BLaER1 (cell line): ENCODE measurements at regions not wholly inside any gene's neighbourhood (a gene's known extent, or its start where the extent isn't known, plus 50 kb on each side); places are given as distances from the start of the nearest gene placed in this dataset.

ENCODE experiments used
- H3K27ac ChIP-seq: shearing (Covaris generic); formaldehyde crosslinking; 2 replicates; pipeline ENCODE4 v1.8.1; 2022
- H3K27me3 ChIP-seq: shearing (Covaris generic); formaldehyde crosslinking; 2 replicates; pipeline ENCODE4 v1.8.1; 2022
- H3K36me3 ChIP-seq: shearing (Covaris generic); formaldehyde crosslinking; 2 replicates; pipeline ENCODE4 v1.8.1; 2022
- H3K4me1 ChIP-seq: shearing (Covaris generic); formaldehyde crosslinking; 2 replicates; pipeline ENCODE4 v1.8.1; 2022
- H3K4me2 ChIP-seq: shearing (Covaris generic); formaldehyde crosslinking; 2 replicates; pipeline ENCODE4 v1.8.1; 2022
- H3K4me3 ChIP-seq: shearing (Covaris generic); formaldehyde crosslinking; 2 replicates; pipeline ENCODE4 v1.8.1; 2022
- H3K9ac ChIP-seq: shearing (Covaris generic); formaldehyde crosslinking; 2 replicates; pipeline ENCODE4 v1.8.1; 2022
- H3K9me3 ChIP-seq: shearing (Covaris generic); formaldehyde crosslinking; 2 replicates; pipeline ENCODE4 v1.8.1; 2022
- H4K20me1 ChIP-seq: shearing (Covaris generic); formaldehyde crosslinking; 2 replicates; pipeline ENCODE4 v1.8.1; 2022
- Cebpa-rat ChIP-seq: shearing (Covaris generic); IDR thresholded peaks from 2 replicates; pipeline ENCODE4 v1.8.1; 2022

GRCh38 chr6:40901322-40902055 lies 137.5 kb downstream of the UNC5CL start:
- no peaks in the 10 kb centered on the region for H3K36me3 ChIP-seq
- H3K4me2 ChIP-seq: no peak overlapping the region
- H3K9ac ChIP-seq: no peak overlapping the region
- no peak overlapping the region for H3K27ac ChIP-seq
- H4K20me1 ChIP-seq: no peaks in the 10 kb centered on the region
- H3K27me3 ChIP-seq: no peaks in the 10 kb centered on the region
- H3K9me3 ChIP-seq: no peaks in the 10 kb centered on the region
- H3K4me1 ChIP-seq: no peaks in the 10 kb centered on the region
- H3K4me3 ChIP-seq: no peak overlapping the region
- TF ChIP-seq Cebpa-rat: no peak

- H3K4me1 ChIP-seq: no peaks in the 10 kb centered on the region
- no peaks in the 10 kb centered on the region for H3K27me3 ChIP-seq
- H3K36me3 ChIP-seq: no peaks in the 10 kb centered on the region
- no peaks in the 10 kb centered on the region for H3K9me3 ChIP-seq
- H3K4me2 ChIP-seq: no peak overlapping the region
- H4K20me1 ChIP-seq: no peaks in the 10 kb centered on the region
- H3K9ac ChIP-seq: no peak overlapping the region
- H3K27ac ChIP-seq: no peak overlapping the region
- TF ChIP-seq Cebpa-rat: no peak
- H3K4me3 ChIP-seq: no peak overlapping the region
Measured at GRCh38 chr6:40900791-40901190, 138.2 kb downstream of the UNC5CL start.

GRCh38 chr6:40899684-40900155 lies 139.3 kb downstream of the UNC5CL start:
- H3K4me2 ChIP-seq: no peak overlapping the region
- no peaks in the 10 kb centered on the region for H3K9me3 ChIP-seq
- no peak for TF ChIP-seq Cebpa-rat
- no peaks in the 10 kb centered on the region for H4K20me1 ChIP-seq
- no peaks in the 10 kb centered on the region for H3K36me3 ChIP-seq
- H3K9ac ChIP-seq: no peak overlapping the region
- no peak overlapping the region for H3K4me3 ChIP-seq
- no peaks in the 10 kb centered on the region for H3K4me1 ChIP-seq
- no peaks in the 10 kb centered on the region for H3K27me3 ChIP-seq
- H3K27ac ChIP-seq: no peak overlapping the region

GRCh38 chr6:40898073-40898472 lies 140.9 kb downstream of the UNC5CL start:
- Histone ChIP-seq H3K27me3 (no peaks in the 10 kb centered on the region), H3K9ac (no peak overlapping the region), H3K9me3 (no peaks in the 10 kb centered on the region), H3K27ac (no peak overlapping the region), H3K4me3 (no peak overlapping the region), H3K4me2 (no peak overlapping the region), H3K4me1 (no peaks in the 10 kb centered on the region), H3K36me3 (no peaks in the 10 kb centered on the region), H4K20me1 (no peaks in the 10 kb centered on the region)
- TF ChIP-seq Cebpa-rat: no peak

GRCh38 chr6:40897390-40898003 lies 141.5 kb downstream of the UNC5CL start:
- Histone ChIP-seq H3K4me2 (no peak overlapping the region), H3K27me3 (no peaks in the 10 kb centered on the region), H4K20me1 (no peaks in the 10 kb centered on the region), H3K4me1 (no peaks in the 10 kb centered on the region), H3K27ac (no peak overlapping the region), H3K4me3 (no peak overlapping the region), H3K36me3 (no peaks in the 10 kb centered on the region), H3K9ac (no peak overlapping the region), H3K9me3 (no peaks in the 10 kb centered on the region)
- no peak for TF ChIP-seq Cebpa-rat

- H3K4me1 ChIP-seq: no peaks in the 10 kb centered on the region
- H3K27me3 ChIP-seq: no peaks in the 10 kb centered on the region
- no peak overlapping the region for H3K9ac ChIP-seq
- no peaks in the 10 kb centered on the region for H3K9me3 ChIP-seq
- H3K4me2 ChIP-seq: no peak overlapping the region
- H3K4me3 ChIP-seq: no peak overlapping the region
- no peak overlapping the region for H3K27ac ChIP-seq
- no peaks in the 10 kb centered on the region for H4K20me1 ChIP-seq
- no peak for TF ChIP-seq Cebpa-rat
- no peaks in the 10 kb centered on the region for H3K36me3 ChIP-seq
Measured at GRCh38 chr6:40896696-40897095, 142.3 kb downstream of the UNC5CL start.

GRCh38 chr6:40894962-40895799 lies 143.8 kb downstream of the UNC5CL start:
- Histone ChIP-seq H3K36me3 (no peaks in the 10 kb centered on the region), H4K20me1 (no peaks in the 10 kb centered on the region), H3K4me2 (no peak overlapping the region), H3K27me3 (no peaks in the 10 kb centered on the region), H3K4me3 (no peak overlapping the region), H3K9me3 (no peaks in the 10 kb centered on the region), H3K9ac (no peak overlapping the region), H3K4me1 (no peaks in the 10 kb centered on the region), H3K27ac (no peak overlapping the region)
- TF ChIP-seq Cebpa-rat: no peak

GRCh38 chr6:40893021-40893420 lies 146.0 kb downstream of the UNC5CL start:
- H3K9ac ChIP-seq: no peak overlapping the region
- H3K4me1 ChIP-seq: no peaks in the 10 kb centered on the region
- H3K4me3 ChIP-seq: no peak overlapping the region
- H4K20me1 ChIP-seq: no peaks in the 10 kb centered on the region
- TF ChIP-seq Cebpa-rat: no peak
- no peak overlapping the region for H3K4me2 ChIP-seq
- H3K9me3 ChIP-seq: no peaks in the 10 kb centered on the region
- H3K27me3 ChIP-seq: no peaks in the 10 kb centered on the region
- H3K36me3 ChIP-seq: no peaks in the 10 kb centered on the region
- no peak overlapping the region for H3K27ac ChIP-seq

- H3K27me3 ChIP-seq: no peaks in the 10 kb centered on the region
- H3K4me1 ChIP-seq: no peaks in the 10 kb centered on the region
- H3K4me2 ChIP-seq: no peak overlapping the region
- no peak overlapping the region for H3K27ac ChIP-seq
- no peaks in the 10 kb centered on the region for H3K36me3 ChIP-seq
- H3K9ac ChIP-seq: no peak overlapping the region
- no peak for TF ChIP-seq Cebpa-rat
- H4K20me1 ChIP-seq: no peaks in the 10 kb centered on the region
- H3K9me3 ChIP-seq: no peaks in the 10 kb centered on the region
- H3K4me3 ChIP-seq: no peak overlapping the region
Measured at GRCh38 chr6:40892223-40892622, 146.8 kb downstream of the UNC5CL start.

- Histone ChIP-seq H3K27me3 (no peaks in the 10 kb centered on the region), H3K4me2 (no peak overlapping the region), H3K4me3 (no peak overlapping the region), H3K9me3 (no peaks in the 10 kb centered on the region), H3K36me3 (no peaks in the 10 kb centered on the region), H3K4me1 (no peaks in the 10 kb centered on the region), H3K9ac (no peak overlapping the region), H3K27ac (no peak overlapping the region), H4K20me1 (no peaks in the 10 kb centered on the region)
- no peak for TF ChIP-seq Cebpa-rat
Measured at GRCh38 chr6:40891686-40892085, 147.3 kb downstream of the UNC5CL start.
